GM23338 (cell line): ENCODE measurements at regions not wholly inside any gene's neighbourhood (a gene's known extent, or its start where the extent isn't known, plus 50 kb on each side); places are given as distances from the start of the nearest gene placed in this dataset.

Experiments
- CREB1 ChIP-seq: fragments of 250-450 bp; sonication (Bioruptor Pico); IDR thresholded peaks from 2 replicates; pipeline ENCODE4 v1.5.0; 2020; ENCODE audit warnings: low read depth, mild to moderate bottlenecking, moderate library complexity
- CTCF ChIP-seq, 2 experiments: fragments of 200-600 bp in 1 of 2; sonication (generic) in 1 of 2; conservative IDR thresholded peaks; 2 replicates each; pipeline versions ENCODE4 v1.5.1 to v1.6.1; 2016 to 2017; ENCODE audit warnings: antibody characterized with exemption in 2 of 2, low read depth in 2 of 2, mild to moderate bottlenecking in 2 of 2, moderate library complexity in 1 of 2
- EZH2phosphoT487 ChIP-seq: fragments of 200-600 bp; sonication (generic); IDR thresholded peaks from one replicate; pipeline ENCODE4 v1.8.1; 2018; ENCODE audit warnings: antibody characterized with exemption; ENCODE audit not compliant: unreplicated experiment
- POLR2AphosphoS5 ChIP-seq: IDR thresholded peaks from 2 replicates; pipeline ENCODE4 v1.6.1; 2016; ENCODE audit warnings: antibody characterized with exemption, low read depth
- REST ChIP-seq: IDR thresholded peaks from one replicate; pipeline ENCODE4 v1.6.1; 2018; ENCODE audit warnings: antibody characterized with exemption; ENCODE audit not compliant: unreplicated experiment

- TF ChIP-seq CTCF (conservative IDR thresholded peaks at IDR 0.05; ENCODE audit: low read depth in 2 of 2): no peak
- no peak for TF ChIP-seq EZH2phosphoT487
- TF ChIP-seq POLR2AphosphoS5: no peak
- TF ChIP-seq CREB1: no peak
- TF ChIP-seq REST: no peak
These were observed 104.2 kb upstream of the LGR5 start for GRCh38 chr12:71335151-71335962.
